ENCODE measurements at regions not wholly inside any gene's neighbourhood (a gene's known extent, or its start where the extent isn't known, plus 50 kb on each side); places are given as distances from the start of the nearest gene placed in this dataset.

DNA sequence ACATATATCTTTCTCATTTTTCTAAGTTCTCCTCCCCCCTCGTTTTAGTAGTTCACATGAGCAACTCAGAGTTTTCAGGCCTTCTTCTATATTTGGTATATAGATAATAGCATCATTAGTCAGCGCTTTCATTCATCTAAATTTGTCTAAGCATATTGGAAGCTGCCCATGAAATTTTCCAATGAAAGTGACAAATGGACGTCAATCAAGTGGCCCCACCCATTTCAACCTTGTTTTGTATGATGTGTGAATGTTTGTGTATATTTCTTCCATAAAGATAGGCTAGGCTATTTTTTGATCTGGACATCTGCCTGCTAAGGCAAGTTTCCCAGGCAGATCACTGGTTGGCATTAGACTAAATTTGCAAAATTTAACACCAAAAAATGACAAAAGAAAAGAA lies 104.0 kb upstream of the SSBP2 start:
- no peak for DNase-seq (ENCODE audit: low spot score)
- Histone ChIP-seq H3K4me3 (ENCODE audit: low read depth in 1 of 3, low read length in 3 of 3) (no peak overlapping the region), H3K27me3 (ENCODE audit: control insufficient read depth in 4 of 4, insufficient read depth in 4 of 4, low read length in 3 of 4) (no peaks in the 10 kb centered on the region), H3K9ac (ENCODE audit: low read depth in 1 of 2, low read length in 2 of 2) (no peak overlapping the region), H3K36me3 (ENCODE audit: control insufficient read depth in 4 of 4, insufficient read depth in 3 of 4, low read depth in 1 of 4, low read length in 3 of 4) (no peaks in the 10 kb centered on the region), H3K9me3 (ENCODE audit: control insufficient read depth in 4 of 4, low read length in 3 of 4) (no peaks in the 10 kb centered on the region), H3K27ac (ENCODE audit: low read depth in 1 of 2, low read length in 2 of 2) (no peak overlapping the region), H3K4me1 (ENCODE audit: control insufficient read depth in 4 of 4, insufficient read depth in 4 of 4, low read length in 3 of 4) (peaks cover 0 to 23% (median 13%) of the 10 kb centered on the region in 4 donors)
- WGBS = 67% methylated on average over 3 of the region's 3 CpGs
- TF ChIP-seq YY1 (IDR thresholded peaks at IDR 0.05) (no peak), HNF4G (IDR thresholded peaks at IDR 0.05) (no peak), EGR1 (IDR thresholded peaks at IDR 0.05; ENCODE audit: low read depth in 2 of 2) (no peak), JUND (IDR thresholded peaks at IDR 0.05) (no peak), TAF1 (conservative IDR thresholded peaks at IDR 0.05) (no peak), HNF4A (conservative IDR thresholded peaks at IDR 0.05) (no peak), FOXA2 (IDR thresholded peaks at IDR 0.05) (no peak), RAD21 (IDR thresholded peaks at IDR 0.05) (no peak), RXRA (IDR thresholded peaks at IDR 0.05) (no peak), NR2F2 (IDR thresholded peaks at IDR 0.05) (no peak), FOXA1 (IDR thresholded peaks at IDR 0.05) (no peak)
- TF ChIP-seq, protein P1, sequence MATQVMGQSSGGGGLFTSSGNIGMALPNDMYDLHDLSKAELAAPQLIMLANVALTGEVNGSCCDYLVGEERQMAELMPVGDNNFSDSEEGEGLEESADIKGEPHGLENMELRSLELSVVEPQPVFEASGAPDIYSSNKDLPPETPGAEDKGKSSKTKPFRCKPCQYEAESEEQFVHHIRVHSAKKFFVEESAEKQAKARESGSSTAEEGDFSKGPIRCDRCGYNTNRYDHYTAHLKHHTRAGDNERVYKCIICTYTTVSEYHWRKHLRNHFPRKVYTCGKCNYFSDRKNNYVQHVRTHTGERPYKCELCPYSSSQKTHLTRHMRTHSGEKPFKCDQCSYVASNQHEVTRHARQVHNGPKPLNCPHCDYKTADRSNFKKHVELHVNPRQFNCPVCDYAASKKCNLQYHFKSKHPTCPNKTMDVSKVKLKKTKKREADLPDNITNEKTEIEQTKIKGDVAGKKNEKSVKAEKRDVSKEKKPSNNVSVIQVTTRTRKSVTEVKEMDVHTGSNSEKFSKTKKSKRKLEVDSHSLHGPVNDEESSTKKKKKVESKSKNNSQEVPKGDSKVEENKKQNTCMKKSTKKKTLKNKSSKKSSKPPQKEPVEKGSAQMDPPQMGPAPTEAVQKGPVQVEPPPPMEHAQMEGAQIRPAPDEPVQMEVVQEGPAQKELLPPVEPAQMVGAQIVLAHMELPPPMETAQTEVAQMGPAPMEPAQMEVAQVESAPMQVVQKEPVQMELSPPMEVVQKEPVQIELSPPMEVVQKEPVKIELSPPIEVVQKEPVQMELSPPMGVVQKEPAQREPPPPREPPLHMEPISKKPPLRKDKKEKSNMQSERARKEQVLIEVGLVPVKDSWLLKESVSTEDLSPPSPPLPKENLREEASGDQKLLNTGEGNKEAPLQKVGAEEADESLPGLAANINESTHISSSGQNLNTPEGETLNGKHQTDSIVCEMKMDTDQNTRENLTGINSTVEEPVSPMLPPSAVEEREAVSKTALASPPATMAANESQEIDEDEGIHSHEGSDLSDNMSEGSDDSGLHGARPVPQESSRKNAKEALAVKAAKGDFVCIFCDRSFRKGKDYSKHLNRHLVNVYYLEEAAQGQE (IDR thresholded peaks at IDR 0.05) = no peak
- TF ChIP-seq, protein P2, sequence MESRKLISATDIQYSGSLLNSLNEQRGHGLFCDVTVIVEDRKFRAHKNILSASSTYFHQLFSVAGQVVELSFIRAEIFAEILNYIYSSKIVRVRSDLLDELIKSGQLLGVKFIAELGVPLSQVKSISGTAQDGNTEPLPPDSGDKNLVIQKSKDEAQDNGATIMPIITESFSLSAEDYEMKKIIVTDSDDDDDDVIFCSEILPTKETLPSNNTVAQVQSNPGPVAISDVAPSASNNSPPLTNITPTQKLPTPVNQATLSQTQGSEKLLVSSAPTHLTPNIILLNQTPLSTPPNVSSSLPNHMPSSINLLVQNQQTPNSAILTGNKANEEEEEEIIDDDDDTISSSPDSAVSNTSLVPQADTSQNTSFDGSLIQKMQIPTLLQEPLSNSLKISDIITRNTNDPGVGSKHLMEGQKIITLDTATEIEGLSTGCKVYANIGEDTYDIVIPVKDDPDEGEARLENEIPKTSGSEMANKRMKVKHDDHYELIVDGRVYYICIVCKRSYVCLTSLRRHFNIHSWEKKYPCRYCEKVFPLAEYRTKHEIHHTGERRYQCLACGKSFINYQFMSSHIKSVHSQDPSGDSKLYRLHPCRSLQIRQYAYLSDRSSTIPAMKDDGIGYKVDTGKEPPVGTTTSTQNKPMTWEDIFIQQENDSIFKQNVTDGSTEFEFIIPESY (IDR thresholded peaks at IDR 0.05) = no peak
- TF ChIP-seq, protein P3, sequence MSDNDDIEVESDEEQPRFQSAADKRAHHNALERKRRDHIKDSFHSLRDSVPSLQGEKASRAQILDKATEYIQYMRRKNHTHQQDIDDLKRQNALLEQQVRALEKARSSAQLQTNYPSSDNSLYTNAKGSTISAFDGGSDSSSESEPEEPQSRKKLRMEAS (IDR thresholded peaks at IDR 0.05) = no peak
- TF ChIP-seq, protein P4, sequence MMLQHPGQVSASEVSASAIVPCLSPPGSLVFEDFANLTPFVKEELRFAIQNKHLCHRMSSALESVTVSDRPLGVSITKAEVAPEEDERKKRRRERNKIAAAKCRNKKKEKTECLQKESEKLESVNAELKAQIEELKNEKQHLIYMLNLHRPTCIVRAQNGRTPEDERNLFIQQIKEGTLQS (IDR thresholded peaks at IDR 0.05) = no peak
- TF ChIP-seq, protein P5, sequence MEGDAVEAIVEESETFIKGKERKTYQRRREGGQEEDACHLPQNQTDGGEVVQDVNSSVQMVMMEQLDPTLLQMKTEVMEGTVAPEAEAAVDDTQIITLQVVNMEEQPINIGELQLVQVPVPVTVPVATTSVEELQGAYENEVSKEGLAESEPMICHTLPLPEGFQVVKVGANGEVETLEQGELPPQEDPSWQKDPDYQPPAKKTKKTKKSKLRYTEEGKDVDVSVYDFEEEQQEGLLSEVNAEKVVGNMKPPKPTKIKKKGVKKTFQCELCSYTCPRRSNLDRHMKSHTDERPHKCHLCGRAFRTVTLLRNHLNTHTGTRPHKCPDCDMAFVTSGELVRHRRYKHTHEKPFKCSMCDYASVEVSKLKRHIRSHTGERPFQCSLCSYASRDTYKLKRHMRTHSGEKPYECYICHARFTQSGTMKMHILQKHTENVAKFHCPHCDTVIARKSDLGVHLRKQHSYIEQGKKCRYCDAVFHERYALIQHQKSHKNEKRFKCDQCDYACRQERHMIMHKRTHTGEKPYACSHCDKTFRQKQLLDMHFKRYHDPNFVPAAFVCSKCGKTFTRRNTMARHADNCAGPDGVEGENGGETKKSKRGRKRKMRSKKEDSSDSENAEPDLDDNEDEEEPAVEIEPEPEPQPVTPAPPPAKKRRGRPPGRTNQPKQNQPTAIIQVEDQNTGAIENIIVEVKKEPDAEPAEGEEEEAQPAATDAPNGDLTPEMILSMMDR (IDR thresholded peaks at IDR 0.05; ENCODE audit: low read depth, low read length, missing input control) = no peak

DNA sequence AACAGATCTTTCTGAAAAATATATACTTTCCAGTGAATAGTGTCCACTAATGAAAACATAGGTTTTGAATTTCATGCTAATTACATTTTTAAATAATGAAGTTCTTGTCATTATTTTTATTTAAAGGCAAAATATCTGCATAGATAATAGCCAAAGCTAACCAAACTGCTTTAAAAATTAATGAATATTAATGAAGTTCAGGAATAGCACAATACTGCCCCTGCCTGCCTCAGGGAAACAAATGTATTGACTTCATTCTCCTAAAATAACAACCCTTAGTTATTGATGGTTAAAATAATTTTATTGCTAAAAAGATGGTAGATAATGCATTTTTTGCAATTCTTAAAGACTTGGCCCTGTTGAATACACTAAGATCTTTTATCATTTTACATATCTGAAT lies 103.6 kb upstream of the SSBP2 start:
- Histone ChIP-seq H3K4me1 (ENCODE audit: control insufficient read depth in 4 of 4, insufficient read depth in 4 of 4, low read length in 3 of 4) (peaks cover 0 to 23% (median 13%) of the 10 kb centered on the region in 4 donors), H3K27me3 (ENCODE audit: control insufficient read depth in 4 of 4, insufficient read depth in 4 of 4, low read length in 3 of 4) (no peaks in the 10 kb centered on the region), H3K4me3 (ENCODE audit: low read depth in 1 of 3, low read length in 3 of 3) (no peak overlapping the region), H3K9me3 (ENCODE audit: control insufficient read depth in 4 of 4, low read length in 3 of 4) (no peaks in the 10 kb centered on the region), H3K9ac (ENCODE audit: low read depth in 1 of 2, low read length in 2 of 2) (no peak overlapping the region), H3K36me3 (ENCODE audit: control insufficient read depth in 4 of 4, insufficient read depth in 3 of 4, low read depth in 1 of 4, low read length in 3 of 4) (no peaks in the 10 kb centered on the region), H3K27ac (ENCODE audit: low read depth in 1 of 2, low read length in 2 of 2) (no peak overlapping the region)
- TF ChIP-seq RAD21 (IDR thresholded peaks at IDR 0.05) = peak; percentile 16 to 36
- TF ChIP-seq, protein P5 (IDR thresholded peaks at IDR 0.05; ENCODE audit: low read depth, low read length, missing input control) = peak; percentile 3
- no peak for TF ChIP-seq FOXA2 (IDR thresholded peaks at IDR 0.05)
- TF ChIP-seq JUND (IDR thresholded peaks at IDR 0.05) = no peak
- TF ChIP-seq GABPA (IDR thresholded peaks at IDR 0.05 in 1 of 2, conservative IDR thresholded peaks at IDR 0.05 in 1 of 2) = no peak
- no peak for TF ChIP-seq YY1 (IDR thresholded peaks at IDR 0.05)
- TF ChIP-seq, protein P2 (IDR thresholded peaks at IDR 0.05) = no peak
- DNase-seq (ENCODE audit: low spot score) = no peak
